HepG2 (cell line): ENCODE measurements at regions not wholly inside any gene's neighbourhood (a gene's known extent, or its start where the extent isn't known, plus 50 kb on each side); places are given as distances from the start of the nearest gene placed in this dataset.

ENCODE experiments used
- ATAC-seq: fragments of 200-7000 bp; cut with Tn5 transposase; 3 replicates; pipeline ENCODE4 v1.9.1; 2020; ENCODE audit warnings: mild to moderate bottlenecking, moderate library complexity
- BruUV-seq: library from RNA; stranded (reverse); fragments of 400-500 nt; replicated peaks from 2 replicates; lab custom pipeline; 2021; lab: Mats Ljungman, UMichigan
- CTCF ChIA-PET: fragments of 300-600 bp; formaldehyde crosslinking; extraction: SDS; loops from one replicate; lab custom pipeline; 2021; ENCODE audit warnings: low total read pairs, inconsistent platforms, low intra/inter-chr PET ratio; lab: Yijun Ruan, JAX
- POLR2A ChIA-PET: fragments of 350-600 bp; sonication (Branson Sonifier 250); formaldehyde crosslinking; loops from one replicate; lab custom pipeline; 2020; ENCODE audit warnings: antibody characterized with exemption, inconsistent platforms; lab: Yijun Ruan, JAX
- DNase-seq: peaks from one replicate; pipeline ENCODE4 v3.0.0-alpha.2; 2015; ENCODE audit warnings: low spot score
- FAIRE-seq: peaks from 3 replicates; lab custom pipeline; 2011; peaks lifted over from hg19 to GRCh38; lab: Jason Lieb, UNC
- H2AFZ ChIP-seq: one replicate; pipeline ENCODE4 v1.6.1; 2011; ENCODE audit warnings: low read length, inconsistent platforms
- H3K27ac ChIP-seq: fragments of 300-600 bp; 3 replicates; pipeline ENCODE4 v1.8.0; 2011; ENCODE audit warnings: mixed run types, mild to moderate bottlenecking, mixed read lengths, low read length, inconsistent platforms; ENCODE audit not compliant: insufficient read depth; ENCODE audit errors: extremely low read length
- H3K27me3 ChIP-seq, 2 experiments: fragments of 200-600 bp in 1 of 2; 2 replicates in 1 of 2; 3 replicates in 1 of 2; pipeline versions ENCODE4 v1.6.0 to v1.8.0; 2011; ENCODE audit warnings: low read length in 2 of 2, mild to moderate bottlenecking in 2 of 2, moderate library complexity in 2 of 2, inconsistent platforms in 1 of 2; ENCODE audit not compliant: insufficient read depth in 2 of 2, control insufficient read depth in 1 of 2
- H3K36me3 ChIP-seq, 2 experiments: fragments of 200-600 bp in 1 of 2; replicated peaks in 1 of 2; 2 replicates in 1 of 2; 3 replicates in 1 of 2; pipeline versions ENCODE4 v1.5.1 to v1.8.0; 2011; ENCODE audit warnings: low read length in 2 of 2, inconsistent platforms in 1 of 2; ENCODE audit not compliant: insufficient read depth in 2 of 2, control insufficient read depth in 1 of 2
- H3K4me1 ChIP-seq: 2 replicates; pipeline ENCODE4 v1.5.1; 2012; ENCODE audit warnings: low read length, inconsistent platforms; ENCODE audit not compliant: insufficient read depth
- H3K4me2 ChIP-seq: 2 replicates; pipeline ENCODE4 v1.6.0; 2011; ENCODE audit warnings: low read depth, low read length, inconsistent platforms
- H3K4me3 ChIP-seq, 3 experiments: fragments of 200-600 bp in 1 of 3; sonication (generic), shearing (Covaris generic) in 1 of 3; replicated peaks in 1 of 3; 2 replicates each; pipeline ENCODE4 v1.5.1; 2011 to 2016; ENCODE audit warnings: low read length in 3 of 3, inconsistent platforms in 2 of 3, low read depth in 2 of 3, mild to moderate bottlenecking in 2 of 3, control low read depth in 1 of 3, mixed read lengths in 1 of 3; ENCODE audit not compliant: insufficient read depth in 1 of 3
- H3K79me2 ChIP-seq: one replicate; pipeline ENCODE4 v1.6.1; 2011; ENCODE audit warnings: low read length, inconsistent platforms; ENCODE audit not compliant: insufficient read depth
- H3K9ac ChIP-seq: 2 replicates; pipeline ENCODE4 v1.6.0; 2011; ENCODE audit warnings: mild to moderate bottlenecking, low read depth, low read length, inconsistent platforms; ENCODE audit not compliant: insufficient read depth
- H3K9me3 ChIP-seq: 2 replicates; pipeline ENCODE4 v1.5.1; 2012; ENCODE audit warnings: mild to moderate bottlenecking, low read length
- H4K20me1 ChIP-seq: 2 replicates; pipeline ENCODE4 v1.6.0; 2011; ENCODE audit warnings: inconsistent platforms, mild to moderate bottlenecking, low read length, moderate library complexity; ENCODE audit not compliant: insufficient read depth
- HES4 ChIP-seq: sonication (generic); formaldehyde crosslinking; IDR thresholded peaks from 2 replicates; pipeline ENCODE4 v1.9.0; 2021; ENCODE audit warnings: mild to moderate bottlenecking, missing genetic modification reagents, borderline replicate concordance
- LBX2 ChIP-seq: sonication (generic); formaldehyde crosslinking; IDR thresholded peaks from 2 replicates; pipeline ENCODE4 v1.5.0; 2020; ENCODE audit warnings: missing genetic modification reagents, mild to moderate bottlenecking, borderline replicate concordance
- NAIF1 ChIP-seq: sonication (generic); formaldehyde crosslinking; IDR thresholded peaks from 2 replicates; pipeline ENCODE4 v1.5.0; 2020; ENCODE audit warnings: mild to moderate bottlenecking, missing genetic modification reagents, borderline replicate concordance
- ZNF207 ChIP-seq: fragments of 450-650 bp; IDR thresholded peaks from 2 replicates; pipeline ENCODE4 v1.6.1; 2016; ENCODE audit warnings: antibody characterized with exemption, borderline replicate concordance
- ZNF296 ChIP-seq: sonication (generic); formaldehyde crosslinking; conservative IDR thresholded peaks from 2 replicates; pipeline ENCODE4 v1.5.0; 2020; ENCODE audit warnings: mild to moderate bottlenecking, missing genetic modification reagents
- ZNF318 ChIP-seq: sonication (generic); formaldehyde crosslinking; IDR thresholded peaks from 2 replicates; pipeline ENCODE4 v1.4.0; 2020; ENCODE audit warnings: mild to moderate bottlenecking, missing genetic modification reagents
- ZNF343 ChIP-seq: sonication (generic); formaldehyde crosslinking; IDR thresholded peaks from 2 replicates; pipeline ENCODE4 v1.4.0; 2020; ENCODE audit warnings: mild to moderate bottlenecking, missing genetic modification reagents
- ZNF616 ChIP-seq: sonication (generic); formaldehyde crosslinking; IDR thresholded peaks from 2 replicates; pipeline ENCODE4 v1.5.0; 2020; ENCODE audit warnings: low read depth, mild to moderate bottlenecking, missing genetic modification reagents
- ZNF761 ChIP-seq: sonication (generic); formaldehyde crosslinking; conservative IDR thresholded peaks from 2 replicates; pipeline ENCODE4 v1.4.0; 2020; ENCODE audit warnings: mild to moderate bottlenecking, missing genetic modification reagents
- ZNF780A ChIP-seq: sonication (generic); formaldehyde crosslinking; IDR thresholded peaks from 2 replicates; pipeline ENCODE4 v1.8.0; 2022; ENCODE audit warnings: mild to moderate bottlenecking, missing genetic modification reagents, moderate library complexity
- WGBS: methylation state at CpG from one replicate; pipeline ENCODE4 v1.1.6; 2017; ENCODE audit warnings: low lambda C conversion rate; 5-methylcytosine and 5-hydroxymethylcytosine counted together
- in situ Hi-C: cut with HindIII; loops from 2 replicates; pipeline ENCODE4 v1.10.0; 2017; ENCODE audit warnings: low pct_unique_long_range_greater_than_20kb; ENCODE audit not compliant: extremely low pct_ligation_motif_present
- intact Hi-C: fragments of 100-400 bp; cut with micrococcal nuclease; formaldehyde crosslinking; loops from one replicate; pipeline ENCODE4 v1.10.0; 2022; ENCODE audit not compliant: unreplicated experiment

GRCh38 chr6:7000825-7001777 lies 106.7 kb upstream of the RREB1 start:
- no peak for FAIRE-seq
- intact Hi-C loops = no loop called here
- Histone ChIP-seq H3K4me1 (peaks cover 14% of the 10 kb centered on the region), H3K36me3 (no peaks in the 10 kb centered on the region), H3K27ac (no peak overlapping the region), H3K4me3 (no peak overlapping the region), H3K9ac (no peak overlapping the region), H3K4me2 (no peak overlapping the region), H3K27me3 (peaks cover 0 to 5% of the 10 kb centered on the region in 2 experiments; a peak in 3 of 5 replicates), H4K20me1 (no peaks in the 10 kb centered on the region), H2AFZ (no peak overlapping the region), H3K79me2 (no peaks in the 10 kb centered on the region), H3K9me3 (no peaks in the 10 kb centered on the region)
- WGBS = 49% methylated on average over 3 of the region's 3 CpGs
- ChIA-PET CTCF (no interaction called here), POLR2A (no interaction called here)
- no peak for DNase-seq
- in situ Hi-C loops = no loop called here
- ATAC-seq = no peak
- TF ChIP-seq ZNF616 (CRISPR knock-in tag) = no peak
- TF ChIP-seq HES4 = no peak
- TF ChIP-seq NAIF1 (CRISPR knock-in tag) = no peak
- no peak for TF ChIP-seq LBX2 (CRISPR knock-in tag)
- TF ChIP-seq ZNF780A (CRISPR knock-in tag) = no peak
- no peak for TF ChIP-seq ZNF343 (CRISPR knock-in tag)
- no peak for TF ChIP-seq ZNF296 (CRISPR knock-in tag)
- no peak for TF ChIP-seq ZNF761 (CRISPR knock-in tag)
- TF ChIP-seq ZNF318 (CRISPR knock-in tag) = no peak
- no peak for TF ChIP-seq ZNF207
- no TSS peak for BruUV-seq
